COLO829 (cell line): ENCODE measurements at regions not wholly inside any gene's neighbourhood (a gene's known extent, or its start where the extent isn't known, plus 50 kb on each side); places are given as distances from the start of the nearest gene placed in this dataset.

Experiments
- DNase-seq: peaks from one replicate; pipeline ENCODE4 v3.0.0; 2012; ENCODE audit warnings: low spot score

- no peak for DNase-seq
Measured at GRCh38 chr20:40156600-40157317, 532.3 kb downstream of the MAFB start.

- DNase-seq, result no peak
Measured at GRCh38 chr20:40154514-40154913, 534.5 kb downstream of the MAFB start.

- peak; percentile 63 for DNase-seq
Measured at GRCh38 chr20:40148886-40149285, 540.1 kb downstream of the MAFB start.

- no peak for DNase-seq
Measured at GRCh38 chr20:40146071-40146470, 543.0 kb downstream of the MAFB start.

GRCh38 chr20:40144581-40144980, 544.5 kb downstream of the MAFB start:
- no peak for DNase-seq

GRCh38 chr20:40134176-40134575, 554.9 kb downstream of the MAFB start:
- no peak for DNase-seq

GRCh38 chr20:40120827-40121226, 568.2 kb downstream of the MAFB start:
- DNase-seq, result no peak

GRCh38 chr20:40111282-40111681, 577.8 kb downstream of the MAFB start:
- no peak for DNase-seq

- no peak for DNase-seq
Measured at GRCh38 chr20:40110311-40110831, 578.7 kb downstream of the MAFB start.

- DNase-seq, result no peak
Measured at GRCh38 chr20:40109136-40109535, 579.9 kb downstream of the MAFB start.

GRCh38 chr20:40108321-40108720, 580.7 kb downstream of the MAFB start:
- no peak for DNase-seq

GRCh38 chr20:40104959-40105358, 584.1 kb downstream of the MAFB start:
- no peak for DNase-seq

GRCh38 chr20:40103420-40103819, 585.6 kb downstream of the MAFB start:
- no peak for DNase-seq

GRCh38 chr20:40101560-40101959, 587.5 kb downstream of the MAFB start:
- DNase-seq, result no peak

GRCh38 chr20:40100261-40100660, 588.8 kb downstream of the MAFB start:
- DNase-seq, result no peak

- no peak for DNase-seq
Measured at GRCh38 chr20:40090236-40090635, 598.8 kb downstream of the MAFB start.

- DNase-seq, result no peak
Measured at GRCh38 chr20:40087496-40087895, 601.5 kb downstream of the MAFB start.

GRCh38 chr20:40085513-40085912, 603.5 kb downstream of the MAFB start:
- no peak for DNase-seq

GRCh38 chr20:40082436-40082835, 606.6 kb downstream of the MAFB start:
- DNase-seq, result no peak

GRCh38 chr20:40081653-40082052, 607.4 kb downstream of the MAFB start:
- no peak for DNase-seq

- DNase-seq, result no peak
Measured at GRCh38 chr20:40080041-40080652, 608.9 kb downstream of the MAFB start.

GRCh38 chr20:40073535-40074111, 615.4 kb downstream of the MAFB start:
- no peak for DNase-seq

GRCh38 chr20:40072907-40073306, 616.1 kb downstream of the MAFB start:
- no peak for DNase-seq
